WI38 (cell line): ENCODE measurements at regions not wholly inside any gene's neighbourhood (a gene's known extent, or its start where the extent isn't known, plus 50 kb on each side); places are given as distances from the start of the nearest gene placed in this dataset.

Experiments
- H3K4me3 ChIP-seq: 2 replicates; pipeline ENCODE4 v1.5.1; 2011; ENCODE audit warnings: low read depth, mild to moderate bottlenecking, control low read depth, low read length
- CTCF ChIP-seq: IDR thresholded peaks from 2 replicates; pipeline ENCODE4 v1.5.1; 2012; ENCODE audit warnings: low read depth, mild to moderate bottlenecking, control low read depth, low read length

GRCh38 chr12:107356937-107357295, 263.6 kb upstream of the CRY1 start:
- TF ChIP-seq CTCF: no peak
- H3K4me3 ChIP-seq: no peak overlapping the region

- TF ChIP-seq CTCF: no peak
- no peak overlapping the region for H3K4me3 ChIP-seq
These were observed 266.0 kb upstream of the CRY1 start for GRCh38 chr12:107359382-107359781.

GRCh38 chr12:107360033-107360432, 266.7 kb upstream of the CRY1 start:
- no peak for TF ChIP-seq CTCF
- no peak overlapping the region for H3K4me3 ChIP-seq

- no peak overlapping the region for H3K4me3 ChIP-seq
- no peak for TF ChIP-seq CTCF
These were observed 267.1 kb upstream of the CRY1 start for GRCh38 chr12:107360482-107360881.

- TF ChIP-seq CTCF: no peak
These were observed 268.6 kb upstream of the CRY1 start for GRCh38 chr12:107361970-107362369.

GRCh38 chr12:107362960-107363359, 269.6 kb upstream of the CRY1 start:
- TF ChIP-seq CTCF: no peak
- H3K4me3 ChIP-seq: no peak overlapping the region

More at GRCh38 chr12:107361970-107362369, 268.6 kb upstream of the CRY1 start:
- no peak overlapping the region for H3K4me3 ChIP-seq

GRCh38 chr12:107364875-107365518, 271.6 kb upstream of the CRY1 start:
- no peak overlapping the region for H3K4me3 ChIP-seq
- TF ChIP-seq CTCF: no peak
